B cell (primary cell): ENCODE measurements at regions not wholly inside any gene's neighbourhood (a gene's known extent, or its start where the extent isn't known, plus 50 kb on each side); places are given as distances from the start of the nearest gene placed in this dataset.

ENCODE experiments used
- ATAC-seq: fragments of 200-7000 bp; cut with Tn5 transposase; one replicate; pipeline ENCODE4 v1.10.0; 2021; ENCODE audit warnings: low read depth, mild to moderate bottlenecking, moderate number of reproducible peaks, moderate library complexity
- CTCF ChIA-PET: fragments of 350-600 bp; sonication (Branson Sonifier 250); formaldehyde crosslinking; loops from one replicate; lab custom pipeline; 2021; ENCODE audit warnings: antibody characterized with exemption, inconsistent platforms; lab: Charles Lee
- POLR2A ChIA-PET: fragments of 350-600 bp; sonication (Branson Sonifier 250); formaldehyde crosslinking; loops from one replicate; lab custom pipeline; 2021; ENCODE audit warnings: antibody characterized with exemption; lab: Charles Lee
- DNase-seq: peaks from one replicate; pipeline ENCODE4 v3.0.0; 2013
- H2AFZ ChIP-seq: 2 replicates; pipeline ENCODE4 v1.6.1; 2012; ENCODE audit warnings: mild to moderate bottlenecking, low read depth, low read length; ENCODE audit not compliant: insufficient read depth, poor library complexity, severe bottlenecking
- H3K27ac ChIP-seq, 2 donors: 1 replicate in 1 of 2; 2 replicates in 1 of 2; pipeline ENCODE4 v1.5.1; 2012 to 2013; ENCODE audit warnings: low read length in 2 of 2, mild to moderate bottlenecking in 2 of 2, moderate library complexity in 1 of 2
- H3K27me3 ChIP-seq, 4 experiments: fragments of 200-600 bp in 1 of 4; sonication (generic) in 1 of 4; replicated peaks in 1 of 4; 1 replicate in 2 of 4; 2 replicates in 2 of 4; pipeline versions ENCODE4 v1.6.1 to v1.7.0; 2013 to 2016; ENCODE audit warnings: low read length in 3 of 4, mild to moderate bottlenecking in 2 of 4, mixed read lengths in 1 of 4, moderate library complexity in 1 of 4; ENCODE audit not compliant: insufficient read depth in 4 of 4, control insufficient read depth in 3 of 4; ENCODE audit errors: control extremely low read depth in 1 of 4
- H3K36me3 ChIP-seq, 2 experiments: replicated peaks in 1 of 2; 1 replicate in 1 of 2; 2 replicates in 1 of 2; pipeline versions ENCODE4 v1.6.1 to v1.7.1; 2013; ENCODE audit warnings: low read length in 1 of 2; ENCODE audit not compliant: insufficient read depth in 2 of 2, control insufficient read depth in 1 of 2; ENCODE audit errors: control extremely low read depth in 1 of 2, extremely low read depth in 1 of 2
- H3K4me1 ChIP-seq, 2 donors: fragments of 200-600 bp in 1 of 2; sonication (generic) in 1 of 2; 1 replicate in 1 of 2; 2 replicates in 1 of 2; pipeline versions ENCODE4 v1.5.1 to v1.6.1; 2013 to 2017; ENCODE audit warnings: low read length in 2 of 2; ENCODE audit not compliant: control insufficient read depth in 2 of 2, insufficient read depth in 2 of 2
- H3K4me2 ChIP-seq: replicated peaks from 2 replicates; pipeline ENCODE3; 2012; ENCODE audit warnings: mild to moderate bottlenecking, low read depth, low read length; ENCODE audit not compliant: poor library complexity, severe bottlenecking
- H3K4me3 ChIP-seq, 5 experiments: fragments of 200-600 bp in 1 of 5; sonication (generic) in 1 of 5; 1 replicate in 3 of 5; 2 replicates in 2 of 5; pipeline versions ENCODE4 v1.5.1 to v1.7.0; 2011 to 2016; ENCODE audit warnings: low read length in 4 of 5, mild to moderate bottlenecking in 4 of 5, low read depth in 2 of 5, control low read depth in 1 of 5, moderate library complexity in 1 of 5; ENCODE audit not compliant: insufficient read depth in 1 of 5; ENCODE audit errors: control extremely low read depth in 1 of 5, extremely low read depth in 1 of 5
- H3K79me2 ChIP-seq: fragments of 200-600 bp; sonication (generic); one replicate; pipeline ENCODE4 v1.6.0; 2016; ENCODE audit warnings: low read length; ENCODE audit not compliant: control insufficient read depth, insufficient read depth
- H3K9ac ChIP-seq: fragments of 200-600 bp; sonication (generic); 2 replicates; pipeline ENCODE4 v1.6.1; 2017; ENCODE audit warnings: mild to moderate bottlenecking, low read length, moderate library complexity
- H3K9me3 ChIP-seq, 3 donors: one replicate each; pipeline versions ENCODE4 v1.6.1 to v1.7.1; 2013; ENCODE audit warnings: low read length in 2 of 3; ENCODE audit not compliant: control insufficient read depth in 2 of 3, insufficient read depth in 1 of 3; ENCODE audit errors: control extremely low read depth in 1 of 3
- H4K20me1 ChIP-seq: 2 replicates; pipeline ENCODE4 v1.6.0; 2012; ENCODE audit warnings: mild to moderate bottlenecking, low read length; ENCODE audit not compliant: insufficient read depth, control insufficient read depth, poor library complexity, severe bottlenecking
- H3K27ac Mint-ChIP-seq: one replicate; pipeline ENCODE4 v1.8.0; 2021; ENCODE audit warnings: mixed read lengths
- H3K27me3 Mint-ChIP-seq: one replicate; pipeline ENCODE4 v1.8.0; 2021; ENCODE audit warnings: mixed read lengths
- H3K4me1 Mint-ChIP-seq: one replicate; pipeline ENCODE4 v1.8.0; 2021; ENCODE audit warnings: mixed read lengths
- H3K4me3 Mint-ChIP-seq: one replicate; pipeline ENCODE4 v1.8.0; 2021; ENCODE audit warnings: mixed read lengths
- H3K9me3 Mint-ChIP-seq: one replicate; pipeline ENCODE4 v1.8.0; 2022; ENCODE audit warnings: mixed read lengths; ENCODE audit not compliant: insufficient read depth
- CTCF ChIP-seq: fragments of 200-600 bp; IDR thresholded peaks from one replicate; pipeline ENCODE4 v1.8.0; 2022; ENCODE audit warnings: antibody characterized with exemption, mild to moderate bottlenecking
- EZH2 ChIP-seq: IDR thresholded peaks from 2 replicates; pipeline ENCODE4 v1.6.1; 2012; ENCODE audit warnings: borderline replicate concordance, low read depth, mild to moderate bottlenecking, moderate library complexity, low read length; ENCODE audit not compliant: insufficient read depth, poor library complexity, severe bottlenecking
- intact Hi-C: fragments of 100-400 bp; cut with micrococcal nuclease; formaldehyde crosslinking; loops from one replicate; pipeline ENCODE4 v1.10.0; 2022

GRCh38 chr4:58090539-58090938 is 980.4 kb upstream of the IGFBP7 start:
- no peak overlapping the region for H3K9ac ChIP-seq
- CTCF ChIA-PET: no interaction called here
- Mint-ChIP-seq H3K27me3 (no peaks in the 10 kb centered on the region), H3K4me1 (no peaks in the 10 kb centered on the region), H3K9me3 (no peaks in the 10 kb centered on the region), H3K27ac (no peak overlapping the region), H3K4me3 (no peak overlapping the region)
- no peak overlapping the region for H2AFZ ChIP-seq
- ATAC-seq (no peak), DNase-seq (no peak)
- H3K4me2 ChIP-seq: no peak overlapping the region
- intact Hi-C loops: no loop called here
- H3K27ac ChIP-seq: no peak overlapping the region
- no peaks in the 10 kb centered on the region for H3K36me3 ChIP-seq
- H3K9me3 ChIP-seq: no peaks in the 10 kb centered on the region
- no peaks in the 10 kb centered on the region for H3K79me2 ChIP-seq
- TF ChIP-seq EZH2 (no peak), CTCF (no peak)
- POLR2A ChIA-PET: no interaction called here
- no peaks in the 10 kb centered on the region for H4K20me1 ChIP-seq
- H3K27me3 ChIP-seq: no peaks in the 10 kb centered on the region
- H3K4me1 ChIP-seq: no peaks in the 10 kb centered on the region
- no peak overlapping the region for H3K4me3 ChIP-seq

GRCh38 chr4:58081356-58081755 is 971.2 kb upstream of the IGFBP7 start:
- Mint-ChIP-seq H3K4me1 (no peaks in the 10 kb centered on the region), H3K4me3 (no peak overlapping the region), H3K9me3 (peaks cover 7% of the 10 kb centered on the region), H3K27ac (no peak overlapping the region), H3K27me3 (no peaks in the 10 kb centered on the region)
- Histone ChIP-seq H3K27me3 (no peaks in the 10 kb centered on the region), H2AFZ (no peak overlapping the region), H3K36me3 (no peaks in the 10 kb centered on the region), H4K20me1 (no peaks in the 10 kb centered on the region), H3K9me3 (no peaks in the 10 kb centered on the region), H3K79me2 (no peaks in the 10 kb centered on the region), H3K9ac (no peak overlapping the region), H3K4me1 (no peaks in the 10 kb centered on the region), H3K4me2 (no peak overlapping the region), H3K4me3 (no peak overlapping the region), H3K27ac (no peak overlapping the region)
- ChIA-PET POLR2A (no interaction called here), CTCF (no interaction called here)
- TF ChIP-seq EZH2: no peak
- no peak for TF ChIP-seq CTCF
- DNase-seq: no peak
- no peak for ATAC-seq
- intact Hi-C loops: no loop called here
